H1 (cell line): ENCODE measurements at regions not wholly inside any gene's neighbourhood (a gene's known extent, or its start where the extent isn't known, plus 50 kb on each side); places are given as distances from the start of the nearest gene placed in this dataset.

Source experiments
- CTCF ChIA-PET: fragments of 300-600 bp; sonication (Branson Sonifier 250); formaldehyde crosslinking; loops from one replicate; lab custom pipeline; 2021; ENCODE audit not compliant: partially characterized antibody; lab: Charles Lee
- POLR2A ChIA-PET: fragments of 300-600 bp; sonication (Branson Sonifier 250); formaldehyde crosslinking; loops from one replicate; lab custom pipeline; 2021; ENCODE audit warnings: inconsistent platforms; ENCODE audit not compliant: partially characterized antibody; lab: Charles Lee
- DNase-seq, 2 experiments: peaks; one replicate each; pipeline versions ENCODE4 v3.0.0 to v3.0.0-alpha.2; 2010 to 2022; ENCODE audit warnings: low spot score in 2 of 2, low read depth in 1 of 2, mixed read lengths in 1 of 2
- FAIRE-seq: peaks from 2 replicates; lab custom pipeline; 2011; peaks lifted over from hg19 to GRCh38; lab: Jason Lieb, UNC
- H2AFZ ChIP-seq: 2 replicates; pipeline ENCODE4 v1.8.1; 2012; ENCODE audit warnings: low read length, inconsistent platforms
- H2AK5ac ChIP-seq: 2 replicates; pipeline ENCODE4 v1.6.1; 2013; ENCODE audit warnings: low read depth, low read length
- H2BK120ac ChIP-seq: replicated peaks from 2 replicates; pipeline ENCODE3; 2013; ENCODE audit warnings: low read depth, low read length, inconsistent platforms
- H2BK12ac ChIP-seq: 2 replicates; pipeline ENCODE4 v1.6.1; 2013; ENCODE audit warnings: low read depth, low read length
- H2BK15ac ChIP-seq: 2 replicates; pipeline ENCODE4 v1.6.1; 2013; ENCODE audit warnings: low read length
- H2BK20ac ChIP-seq: 2 replicates; pipeline ENCODE4 v1.6.1; 2013; ENCODE audit warnings: low read length
- H2BK5ac ChIP-seq: 2 replicates; pipeline ENCODE4 v1.6.1; 2013; ENCODE audit warnings: low read depth, low read length
- H3K14ac ChIP-seq: 2 replicates; pipeline ENCODE4 v1.6.1; 2013; ENCODE audit warnings: inconsistent platforms; ENCODE audit not compliant: insufficient read length
- H3K18ac ChIP-seq: 2 replicates; pipeline ENCODE4 v1.6.1; 2013; ENCODE audit warnings: low read length; ENCODE audit errors: extremely low read depth
- H3K23ac ChIP-seq: 2 replicates; pipeline ENCODE4 v1.6.1; 2013; ENCODE audit warnings: inconsistent platforms; ENCODE audit not compliant: insufficient read length
- H3K23me2 ChIP-seq: 2 replicates; pipeline ENCODE4 v1.6.1; 2013; ENCODE audit warnings: low read depth, low read length
- H3K27ac ChIP-seq: 2 replicates; pipeline ENCODE4 v1.6.1; 2011; ENCODE audit warnings: low read depth, low read length, inconsistent platforms
- H3K27me3 ChIP-seq, 4 experiments: replicated peaks in 1 of 4; 1 replicate in 1 of 4; 2 replicates in 3 of 4; pipeline versions ENCODE4 v1.6.1 to v1.8.1; 2011 to 2013; ENCODE audit warnings: low read length in 3 of 4, mild to moderate bottlenecking in 3 of 4, inconsistent platforms in 2 of 4, mixed read lengths in 2 of 4, moderate library complexity in 1 of 4; ENCODE audit not compliant: control insufficient read depth in 3 of 4, insufficient read depth in 3 of 4; ENCODE audit errors: extremely low read depth in 1 of 4
- H3K36me3 ChIP-seq, 4 experiments: 2 replicates each; pipeline versions ENCODE4 v1.6.1 to v1.8.1; 2011 to 2013; ENCODE audit warnings: mild to moderate bottlenecking in 4 of 4, low read length in 3 of 4, moderate library complexity in 2 of 4, control low read depth in 1 of 4, inconsistent platforms in 1 of 4; ENCODE audit not compliant: insufficient read depth in 4 of 4, control insufficient read depth in 2 of 4
- H3K4ac ChIP-seq: replicated peaks from 2 replicates; pipeline ENCODE3; 2013; ENCODE audit warnings: low read length, low read depth, mixed read lengths, inconsistent platforms; ENCODE audit not compliant: insufficient read length
- H3K4me1 ChIP-seq, 4 experiments: replicated peaks in 1 of 4; 1 replicate in 1 of 4; 2 replicates in 3 of 4; pipeline versions ENCODE4 v1.6.1 to v1.8.1; 2011 to 2013; ENCODE audit warnings: low read length in 3 of 4, inconsistent platforms in 2 of 4, mixed read lengths in 1 of 4; ENCODE audit not compliant: insufficient read depth in 4 of 4, control insufficient read depth in 3 of 4
- H3K4me2 ChIP-seq, 2 experiments: 2 replicates each; pipeline versions ENCODE4 v1.6.1 to v1.8.1; 2011 to 2013; ENCODE audit warnings: low read depth in 2 of 2, low read length in 2 of 2, control low read depth in 1 of 2, inconsistent platforms in 1 of 2, mild to moderate bottlenecking in 1 of 2; ENCODE audit not compliant: insufficient read depth in 1 of 2
- H3K4me3 ChIP-seq, 4 experiments: fragments of 200-600, 300-600 bp in 1 of 4; sonication (generic), shearing (Covaris generic), sonication (Bioruptor Twin) in 1 of 4; 2 replicates each; pipeline versions ENCODE4 v1.5.1 to v1.8.1; 2011 to 2016; ENCODE audit warnings: low read length in 4 of 4, low read depth in 3 of 4, control low read depth in 2 of 4, inconsistent platforms in 2 of 4, mild to moderate bottlenecking in 2 of 4, mixed read lengths in 1 of 4, moderate library complexity in 1 of 4; ENCODE audit not compliant: insufficient read depth in 2 of 4; ENCODE audit errors: extremely low read depth in 1 of 4
- H3K56ac ChIP-seq: replicated peaks from 2 replicates; pipeline ENCODE3; 2013; ENCODE audit warnings: low read depth, mild to moderate bottlenecking, mixed read lengths, low read length, inconsistent platforms; ENCODE audit not compliant: insufficient read length
- H3K79me1 ChIP-seq: 2 replicates; pipeline ENCODE4 v1.6.1; 2013; ENCODE audit warnings: low read depth, low read length, control low read depth
- H3K79me2 ChIP-seq, 2 experiments: 2 replicates each; pipeline versions ENCODE4 v1.6.1 to v1.8.1; 2012 to 2013; ENCODE audit warnings: low read length in 2 of 2, mild to moderate bottlenecking in 2 of 2, inconsistent platforms in 1 of 2; ENCODE audit not compliant: insufficient read depth in 2 of 2, control insufficient read depth in 1 of 2
- H3K9ac ChIP-seq, 4 experiments: replicated peaks in 1 of 4; 1 replicate in 1 of 4; 2 replicates in 3 of 4; pipeline versions ENCODE4 v1.6.1 to v1.8.1; 2011 to 2013; ENCODE audit warnings: low read depth in 3 of 4, low read length in 3 of 4, control low read depth in 2 of 4, mild to moderate bottlenecking in 2 of 4, moderate library complexity in 2 of 4, inconsistent platforms in 1 of 4; ENCODE audit errors: extremely low read depth in 1 of 4
- H3K9me3 ChIP-seq, 2 experiments: 2 replicates each; pipeline versions ENCODE4 v1.6.1 to v1.8.1; 2012 to 2013; ENCODE audit warnings: mild to moderate bottlenecking in 2 of 2, moderate library complexity in 2 of 2, control low read depth in 1 of 2, inconsistent platforms in 1 of 2, low read depth in 1 of 2, low read length in 1 of 2, mixed read lengths in 1 of 2; ENCODE audit not compliant: insufficient read depth in 2 of 2
- H4K20me1 ChIP-seq, 2 experiments: replicated peaks in 1 of 2; 2 replicates each; pipeline versions ENCODE3 to v1.8.1; 2011 to 2013; ENCODE audit warnings: inconsistent platforms in 2 of 2, low read length in 2 of 2, mild to moderate bottlenecking in 1 of 2; ENCODE audit not compliant: insufficient read depth in 2 of 2, control insufficient read depth in 1 of 2
- H4K5ac ChIP-seq: 2 replicates; pipeline ENCODE4 v1.6.1; 2013; ENCODE audit warnings: low read length, low read depth, mixed read lengths, inconsistent platforms; ENCODE audit not compliant: insufficient read length
- H4K8ac ChIP-seq: 2 replicates; pipeline ENCODE4 v1.8.0; 2013; ENCODE audit warnings: mild to moderate bottlenecking, moderate library complexity, low read length, inconsistent platforms; ENCODE audit not compliant: insufficient read depth; ENCODE audit errors: extremely low read depth
- H4K91ac ChIP-seq: replicated peaks from 2 replicates; pipeline ENCODE3; 2013; ENCODE audit warnings: low read length, mixed read lengths, inconsistent platforms; ENCODE audit not compliant: insufficient read length
- BCL11A ChIP-seq, 2 experiments: IDR thresholded peaks; one replicate each; pipeline ENCODE4 v1.6.1; 2011; ENCODE audit warnings: low read depth in 2 of 2, low read length in 2 of 2, mild to moderate bottlenecking in 2 of 2
- CBX5 ChIP-seq: fragments of 300-800, 300-1000 bp; sonication (generic); IDR thresholded peaks from 2 replicates; pipeline ENCODE4 v1.7.1; 2016; ENCODE audit warnings: antibody characterized with exemption, low read length, low read depth
- EGR1 ChIP-seq: IDR thresholded peaks from 2 replicates; pipeline ENCODE4 v1.6.1; 2011; ENCODE audit warnings: low read depth, low read length, borderline replicate concordance
- HDAC2 ChIP-seq, 2 experiments: fragments of 300-600 bp in 1 of 2; sonication (generic) in 1 of 2; IDR thresholded peaks; 2 replicates each; pipeline ENCODE4 v1.6.1; 2011 to 2012; ENCODE audit warnings: low read depth in 2 of 2, low read length in 2 of 2, mild to moderate bottlenecking in 2 of 2, moderate library complexity in 2 of 2, borderline replicate concordance in 1 of 2, inconsistent platforms in 1 of 2
- MAFK ChIP-seq: IDR thresholded peaks from 2 replicates; pipeline ENCODE4 v1.6.1; 2012; ENCODE audit warnings: low read depth, mild to moderate bottlenecking, improper control_type of control experiment, low read length
- NANOG ChIP-seq: IDR thresholded peaks from 2 replicates; pipeline ENCODE4 v1.6.1; 2011; ENCODE audit warnings: low read length, low read depth, mild to moderate bottlenecking, inconsistent platforms; ENCODE audit not compliant: insufficient read depth, poor library complexity, severe bottlenecking
- SP4 ChIP-seq: IDR thresholded peaks from 2 replicates; pipeline ENCODE4 v1.6.1; 2012; ENCODE audit warnings: low read length, inconsistent platforms
- YY1 ChIP-seq: IDR thresholded peaks from 2 replicates; pipeline ENCODE4 v1.6.1; 2011; ENCODE audit warnings: low read depth, mild to moderate bottlenecking, low read length
- WGBS, 2 experiments: shearing (Covaris generic) in 1 of 2; methylation state at CpG; one replicate each; pipeline versions ENCODE4 v1.1.6 to v1.1.7; 2013 to 2015; ENCODE audit warnings: low lambda C conversion rate in 2 of 2, mixed read lengths in 2 of 2, inconsistent platforms in 1 of 2, low coverage in 1 of 2, missing lambda C conversion rate in 1 of 2; ENCODE audit not compliant: insufficient replicate concordance in 2 of 2, insufficient coverage in 1 of 2, insufficient read length in 1 of 2; ENCODE audit errors: extremely low coverage in 1 of 2, missing lambda C conversion rate in 1 of 2; 5-methylcytosine and 5-hydroxymethylcytosine counted together
- TF ChIP-seq, protein P1 (sequence below): IDR thresholded peaks from 2 replicates; pipeline ENCODE4 v1.6.1; 2012; ENCODE audit warnings: inconsistent platforms
- TF ChIP-seq, protein P2 (sequence below), 3 experiments: IDR thresholded peaks; 1 replicate in 2 of 3; 2 replicates in 1 of 3; pipeline versions ENCODE4 v1.5.1 to v1.6.1; 2011; ENCODE audit warnings: low read length in 3 of 3, mild to moderate bottlenecking in 3 of 3, inconsistent platforms in 2 of 3, low read depth in 1 of 3, moderate library complexity in 1 of 3; ENCODE audit not compliant: insufficient read depth in 1 of 3; ENCODE audit errors: control extremely low read depth in 1 of 3
- TF ChIP-seq, protein P3 (sequence below): IDR thresholded peaks from 2 replicates; pipeline ENCODE4 v1.6.1; 2011; ENCODE audit warnings: low read depth, mild to moderate bottlenecking, low read length; ENCODE audit not compliant: insufficient read depth

DNA sequence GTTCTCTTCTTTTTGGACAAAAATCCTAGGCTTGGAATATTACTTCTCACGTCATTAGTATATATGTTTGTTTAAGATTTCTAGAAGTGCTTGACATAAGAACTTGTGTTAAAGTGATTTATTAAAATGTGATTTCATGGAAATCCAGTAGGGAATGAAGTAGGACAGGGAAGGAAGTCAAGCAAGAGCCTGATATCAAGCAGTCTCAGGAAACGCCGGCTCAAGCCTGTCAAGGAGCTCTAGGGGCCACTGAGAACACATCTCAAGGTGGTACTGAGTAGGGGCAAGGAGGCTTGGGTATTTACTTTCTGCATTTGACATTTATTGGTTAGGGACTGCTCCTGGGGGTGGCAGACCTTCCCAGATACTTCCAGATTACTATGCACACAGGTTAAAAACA is 920.9 kb upstream of the GJE1 start:
- FAIRE-seq: no peak
- Histone ChIP-seq H3K23ac (no peak overlapping the region), H4K91ac (no peak overlapping the region), H2AK5ac (no peak overlapping the region), H2BK15ac (no peak overlapping the region), H3K27ac (no peak overlapping the region), H3K4me1 (no peaks in the 10 kb centered on the region), H3K36me3 (no peaks in the 10 kb centered on the region), H4K20me1 (no peaks in the 10 kb centered on the region), H3K79me1 (no peaks in the 10 kb centered on the region), H3K4me3 (no peak overlapping the region), H3K23me2 (no peaks in the 10 kb centered on the region), H3K14ac (no peak overlapping the region), H2BK12ac (no peak overlapping the region), H2BK120ac (no peak overlapping the region), H3K4me2 (no peak overlapping the region), H2AFZ (peak overlapping the region; percentile 44; the same call in 1 of the 2 replicates), H3K9ac (no peak overlapping the region), H3K9me3 (no peaks in the 10 kb centered on the region), H3K4ac (no peak overlapping the region), H3K79me2 (no peaks in the 10 kb centered on the region), H3K18ac (no peak overlapping the region), H4K8ac (no peak overlapping the region), H2BK5ac (no peak overlapping the region), H3K56ac (no peak overlapping the region), H4K5ac (no peak overlapping the region), H2BK20ac (no peak overlapping the region), H3K27me3 (no peaks in the 10 kb centered on the region)
- DNase-seq: no peak
- 73% methylated on average over 3 of the region's 3 CpGs; no CpG with 5 or more reads in 1 of the 2 experiments for WGBS, 2 experiments
- ChIA-PET CTCF (interaction anchor here (0.7 kb wide), 1 partner anchor 11 kb away, joined by 3 read pairs; no protein-coding TSS in a partner anchor), POLR2A (no interaction called here)
- TF ChIP-seq HDAC2 (IDR thresholded peaks at IDR 0.05; ENCODE audit: borderline replicate concordance in 1 of 2, low read depth in 2 of 2, low read length in 2 of 2): no peak
- no peak for TF ChIP-seq EGR1
- no peak for TF ChIP-seq YY1
- no peak for TF ChIP-seq MAFK
- TF ChIP-seq BCL11A (IDR thresholded peaks at IDR 0.05; ENCODE audit: low read depth in 2 of 2, low read length in 2 of 2): no peak
- TF ChIP-seq NANOG: no peak
- no peak for TF ChIP-seq CBX5
- TF ChIP-seq, protein P1, sequence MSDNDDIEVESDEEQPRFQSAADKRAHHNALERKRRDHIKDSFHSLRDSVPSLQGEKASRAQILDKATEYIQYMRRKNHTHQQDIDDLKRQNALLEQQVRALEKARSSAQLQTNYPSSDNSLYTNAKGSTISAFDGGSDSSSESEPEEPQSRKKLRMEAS: no peak
- TF ChIP-seq, protein P2, sequence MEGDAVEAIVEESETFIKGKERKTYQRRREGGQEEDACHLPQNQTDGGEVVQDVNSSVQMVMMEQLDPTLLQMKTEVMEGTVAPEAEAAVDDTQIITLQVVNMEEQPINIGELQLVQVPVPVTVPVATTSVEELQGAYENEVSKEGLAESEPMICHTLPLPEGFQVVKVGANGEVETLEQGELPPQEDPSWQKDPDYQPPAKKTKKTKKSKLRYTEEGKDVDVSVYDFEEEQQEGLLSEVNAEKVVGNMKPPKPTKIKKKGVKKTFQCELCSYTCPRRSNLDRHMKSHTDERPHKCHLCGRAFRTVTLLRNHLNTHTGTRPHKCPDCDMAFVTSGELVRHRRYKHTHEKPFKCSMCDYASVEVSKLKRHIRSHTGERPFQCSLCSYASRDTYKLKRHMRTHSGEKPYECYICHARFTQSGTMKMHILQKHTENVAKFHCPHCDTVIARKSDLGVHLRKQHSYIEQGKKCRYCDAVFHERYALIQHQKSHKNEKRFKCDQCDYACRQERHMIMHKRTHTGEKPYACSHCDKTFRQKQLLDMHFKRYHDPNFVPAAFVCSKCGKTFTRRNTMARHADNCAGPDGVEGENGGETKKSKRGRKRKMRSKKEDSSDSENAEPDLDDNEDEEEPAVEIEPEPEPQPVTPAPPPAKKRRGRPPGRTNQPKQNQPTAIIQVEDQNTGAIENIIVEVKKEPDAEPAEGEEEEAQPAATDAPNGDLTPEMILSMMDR (IDR thresholded peaks at IDR 0.05; ENCODE audit: control extremely low read depth in 1 of 3, insufficient read depth in 1 of 3, low read depth in 1 of 3, low read length in 3 of 3): no peak
- TF ChIP-seq, protein P3, sequence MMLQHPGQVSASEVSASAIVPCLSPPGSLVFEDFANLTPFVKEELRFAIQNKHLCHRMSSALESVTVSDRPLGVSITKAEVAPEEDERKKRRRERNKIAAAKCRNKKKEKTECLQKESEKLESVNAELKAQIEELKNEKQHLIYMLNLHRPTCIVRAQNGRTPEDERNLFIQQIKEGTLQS: no peak
- no peak for TF ChIP-seq SP4
